Activated CD4-positive, CD25-positive, alpha-beta regulatory T cell treated with anti-CD3 and anti-CD28 coated beads, Interleukin-2, amount 50 U/mL, for 24 hours (primary cell): ENCODE measurements at regions not wholly inside any gene's neighbourhood (a gene's known extent, or its start where the extent isn't known, plus 50 kb on each side); places are given as distances from the start of the nearest gene placed in this dataset.

Experiments used
- ATAC-seq, 2 donors: fragments of 150-1000 bp; cut with Tn5 transposase; one replicate each; pipeline ENCODE4 v1.10.0; 2021; ENCODE audit warnings: mild to moderate bottlenecking in 1 of 2, moderate library complexity in 1 of 2

- ATAC-seq, result no peak
These were observed 400.9 kb downstream of the SNAPC1 start for GRCh38 chr14:62162998-62163589.

- ATAC-seq, result no peak
These were observed 406.4 kb downstream of the SNAPC1 start for GRCh38 chr14:62168564-62169155.

- no peak for ATAC-seq
These were observed 417.3 kb downstream of the SNAPC1 start for GRCh38 chr14:62179367-62180018.

GRCh38 chr14:62181591-62181990 is 419.4 kb downstream of the SNAPC1 start:
- ATAC-seq, result no peak

- ATAC-seq, result no peak
These were observed 422.9 kb downstream of the SNAPC1 start for GRCh38 chr14:62185078-62185477.

- no peak for ATAC-seq
These were observed 425.0 kb downstream of the SNAPC1 start for GRCh38 chr14:62187265-62187664.

GRCh38 chr14:62189698-62190097 is 427.5 kb downstream of the SNAPC1 start:
- ATAC-seq, result no peak

GRCh38 chr14:62206456-62206855 is 444.2 kb downstream of the SNAPC1 start:
- no peak for ATAC-seq

- no peak for ATAC-seq
These were observed 447.2 kb downstream of the SNAPC1 start for GRCh38 chr14:62209287-62209899.

- ATAC-seq, result no peak
These were observed 451.3 kb downstream of the SNAPC1 start for GRCh38 chr14:62213516-62213915.

GRCh38 chr14:62216121-62216520 is 453.9 kb downstream of the SNAPC1 start:
- ATAC-seq, result no peak

GRCh38 chr14:62234849-62235248 is 472.6 kb downstream of the SNAPC1 start:
- no peak for ATAC-seq

- no peak for ATAC-seq
These were observed 482.0 kb downstream of the SNAPC1 start for GRCh38 chr14:62244221-62244620.

GRCh38 chr14:62247266-62247665 is 485.0 kb downstream of the SNAPC1 start:
- no peak for ATAC-seq

GRCh38 chr14:62251237-62251636 is 489.0 kb downstream of the SNAPC1 start:
- no peak for ATAC-seq

- ATAC-seq, result no peak
These were observed 491.0 kb downstream of the SNAPC1 start for GRCh38 chr14:62253171-62253570.

- ATAC-seq, result no peak
These were observed 491.7 kb downstream of the SNAPC1 start for GRCh38 chr14:62253911-62254310.

- peak in 1 of 2 donors; percentile 41 for ATAC-seq
These were observed 507.0 kb downstream of the SNAPC1 start for GRCh38 chr14:62269204-62269603.

GRCh38 chr14:62270236-62270635 is 508.0 kb downstream of the SNAPC1 start:
- no peak for ATAC-seq

- no peak for ATAC-seq
These were observed 518.1 kb downstream of the SNAPC1 start for GRCh38 chr14:62280366-62280765.

GRCh38 chr14:62283837-62284236 is 521.6 kb downstream of the SNAPC1 start:
- no peak for ATAC-seq

GRCh38 chr14:62289471-62289870 is 527.3 kb downstream of the SNAPC1 start:
- no peak for ATAC-seq

GRCh38 chr14:62301080-62301479 is 538.9 kb downstream of the SNAPC1 start:
- no peak for ATAC-seq

- no peak for ATAC-seq
These were observed 539.7 kb downstream of the SNAPC1 start for GRCh38 chr14:62301911-62302310.
